ENCODE measurements at regions not wholly inside any gene's neighbourhood (a gene's known extent, or its start where the extent isn't known, plus 50 kb on each side); places are given as distances from the start of the nearest gene placed in this dataset.

DNA sequence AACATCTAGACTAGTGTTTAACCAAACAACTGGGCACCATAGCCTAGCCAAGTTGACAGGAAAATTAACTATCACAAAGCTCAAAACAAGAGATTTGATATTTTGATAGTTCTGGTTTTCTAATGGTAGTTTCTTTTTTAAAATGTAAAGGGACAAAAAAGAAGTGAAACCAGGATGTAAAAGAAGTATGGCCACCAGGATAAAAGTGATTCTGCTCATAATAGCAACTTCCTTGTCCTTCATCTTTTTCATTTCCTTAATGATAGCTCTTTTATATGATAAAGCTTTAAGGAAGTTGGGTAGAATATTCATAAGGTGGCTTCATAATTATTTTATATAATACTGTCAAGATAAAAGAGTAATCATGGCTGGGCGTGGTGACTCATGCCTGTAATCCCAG, 139.1 kb downstream of the BASP1 start:
- no peaks in the 10 kb centered on the region for H3K27me3 ChIP-seq (ENCODE audit: control insufficient read depth, insufficient read depth, low read length)
- H3K4me3 Mint-ChIP-seq = no peak overlapping the region
- no peak for DNase-seq
- H3K27ac Mint-ChIP-seq = no peak overlapping the region
- H3K36me3 Mint-ChIP-seq = no peaks in the 10 kb centered on the region
- H3K4me1 Mint-ChIP-seq = no peaks in the 10 kb centered on the region
- no peaks in the 10 kb centered on the region for H3K4me1 ChIP-seq (ENCODE audit: control insufficient read depth, insufficient read depth, low read length)
- intact Hi-C loops (cut with micrococcal nuclease) = no loop called here
- no peaks in the 10 kb centered on the region for H3K36me3 ChIP-seq (ENCODE audit: control insufficient read depth, insufficient read depth, low read length)
- ATAC-seq = no peak
- 100% methylated on average over 1 of the region's 1 CpG for WGBS (ENCODE audit: insufficient coverage)
- peaks cover 7 to 8% of the 10 kb centered on the region in 2 donors for H3K9me3 Mint-ChIP-seq
- H3K9me3 ChIP-seq (ENCODE audit: control insufficient read depth, insufficient read depth, low read length) = peaks cover 3% of the 10 kb centered on the region
- TF ChIP-seq, protein P1, sequence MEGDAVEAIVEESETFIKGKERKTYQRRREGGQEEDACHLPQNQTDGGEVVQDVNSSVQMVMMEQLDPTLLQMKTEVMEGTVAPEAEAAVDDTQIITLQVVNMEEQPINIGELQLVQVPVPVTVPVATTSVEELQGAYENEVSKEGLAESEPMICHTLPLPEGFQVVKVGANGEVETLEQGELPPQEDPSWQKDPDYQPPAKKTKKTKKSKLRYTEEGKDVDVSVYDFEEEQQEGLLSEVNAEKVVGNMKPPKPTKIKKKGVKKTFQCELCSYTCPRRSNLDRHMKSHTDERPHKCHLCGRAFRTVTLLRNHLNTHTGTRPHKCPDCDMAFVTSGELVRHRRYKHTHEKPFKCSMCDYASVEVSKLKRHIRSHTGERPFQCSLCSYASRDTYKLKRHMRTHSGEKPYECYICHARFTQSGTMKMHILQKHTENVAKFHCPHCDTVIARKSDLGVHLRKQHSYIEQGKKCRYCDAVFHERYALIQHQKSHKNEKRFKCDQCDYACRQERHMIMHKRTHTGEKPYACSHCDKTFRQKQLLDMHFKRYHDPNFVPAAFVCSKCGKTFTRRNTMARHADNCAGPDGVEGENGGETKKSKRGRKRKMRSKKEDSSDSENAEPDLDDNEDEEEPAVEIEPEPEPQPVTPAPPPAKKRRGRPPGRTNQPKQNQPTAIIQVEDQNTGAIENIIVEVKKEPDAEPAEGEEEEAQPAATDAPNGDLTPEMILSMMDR (IDR thresholded peaks at IDR 0.05) = no peak
- H3K27me3 Mint-ChIP-seq (ENCODE audit: low read depth in 2 of 2) = no peaks in the 10 kb centered on the region
- no peak overlapping the region for H3K4me3 ChIP-seq (ENCODE audit: low read length)
- no peak overlapping the region for H3K27ac ChIP-seq (ENCODE audit: low read length)

DNA sequence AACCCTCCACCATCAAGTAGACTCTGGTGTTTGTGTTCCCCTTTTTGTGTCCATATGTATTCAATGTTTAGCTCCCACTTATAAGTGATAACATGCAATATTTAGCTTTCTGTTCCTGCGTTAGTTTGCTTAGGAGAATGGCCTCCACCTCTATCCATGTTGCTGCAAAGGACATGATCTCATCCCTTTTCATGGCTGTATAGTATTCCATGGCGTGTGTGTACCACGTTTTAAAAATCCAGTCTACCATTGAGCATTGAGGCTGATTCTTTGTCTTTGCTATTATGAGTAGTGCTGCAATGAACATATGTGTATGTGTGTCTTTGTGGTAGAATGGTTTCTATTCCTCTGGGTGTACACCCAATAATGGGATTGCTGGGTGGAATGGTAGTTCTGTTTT, 140.1 kb downstream of the BASP1 start:
- no peaks in the 10 kb centered on the region for H3K4me1 ChIP-seq (ENCODE audit: control insufficient read depth, insufficient read depth, low read length)
- no peaks in the 10 kb centered on the region for H3K27me3 Mint-ChIP-seq (ENCODE audit: low read depth in 2 of 2)
- peaks cover 3% of the 10 kb centered on the region for H3K36me3 Mint-ChIP-seq
- H3K27ac Mint-ChIP-seq = no peak overlapping the region
- intact Hi-C loops (cut with micrococcal nuclease) = no loop called here
- TF ChIP-seq, protein P1 (IDR thresholded peaks at IDR 0.05) = no peak
- H3K4me3 Mint-ChIP-seq = no peak overlapping the region
- H3K36me3 ChIP-seq (ENCODE audit: control insufficient read depth, insufficient read depth, low read length) = no peaks in the 10 kb centered on the region
- no peak overlapping the region for H3K4me3 ChIP-seq (ENCODE audit: low read length)
- H3K27me3 ChIP-seq (ENCODE audit: control insufficient read depth, insufficient read depth, low read length) = no peaks in the 10 kb centered on the region
- H3K4me1 Mint-ChIP-seq = no peaks in the 10 kb centered on the region
- WGBS (ENCODE audit: insufficient coverage) = 83% methylated on average over 3 of the region's 3 CpGs
- DNase-seq (no peak), ATAC-seq (no peak)
- H3K9me3 Mint-ChIP-seq = peaks cover 7 to 9% of the 10 kb centered on the region in 2 donors
- H3K27ac ChIP-seq (ENCODE audit: low read length) = no peak overlapping the region
- peaks cover 3% of the 10 kb centered on the region for H3K9me3 ChIP-seq (ENCODE audit: control insufficient read depth, insufficient read depth, low read length)

DNA sequence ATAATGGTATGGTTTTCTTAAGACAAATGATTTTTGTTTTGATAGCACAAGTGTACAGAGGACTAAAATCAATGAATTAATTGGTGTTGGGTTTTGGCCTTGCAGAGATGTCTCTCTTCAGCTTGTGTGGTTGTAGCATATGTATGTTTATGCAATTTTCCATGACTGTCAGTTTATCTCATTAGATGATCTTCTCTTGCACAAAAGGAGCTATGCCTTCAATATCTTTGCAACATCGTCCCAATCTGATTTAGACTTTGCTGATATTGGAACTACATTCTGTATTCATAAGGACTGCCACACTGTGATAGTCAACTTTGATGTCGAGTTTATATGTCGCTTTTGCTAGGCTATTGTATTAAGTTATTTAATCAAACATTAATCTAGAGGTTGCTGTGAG, 140.0 kb upstream of the TAF11L2 start:
- H3K36me3 Mint-ChIP-seq = peaks cover 6% of the 10 kb centered on the region

More for the DNA sequence above, 140.0 kb upstream of the TAF11L2 start:
- Histone ChIP-seq H3K27ac (ENCODE audit: low read length) (no peak overlapping the region), H3K36me3 (ENCODE audit: control insufficient read depth, insufficient read depth, low read length) (no peaks in the 10 kb centered on the region), H3K9me3 (ENCODE audit: control insufficient read depth, insufficient read depth, low read length) (peaks cover 3% of the 10 kb centered on the region), H3K27me3 (ENCODE audit: control insufficient read depth, insufficient read depth, low read length) (no peaks in the 10 kb centered on the region), H3K4me3 (ENCODE audit: low read length) (no peak overlapping the region), H3K4me1 (ENCODE audit: control insufficient read depth, insufficient read depth, low read length) (no peaks in the 10 kb centered on the region)
- Mint-ChIP-seq H3K27me3 (ENCODE audit: low read depth in 2 of 2) (no peaks in the 10 kb centered on the region), H3K4me1 (no peaks in the 10 kb centered on the region), H3K4me3 (no peak overlapping the region), H3K9me3 (peaks cover 10 to 11% of the 10 kb centered on the region in 2 donors), H3K27ac (no peak overlapping the region)
- no peak for DNase-seq
- no peak for ATAC-seq
- intact Hi-C loops (cut with micrococcal nuclease) = no loop called here
- TF ChIP-seq, protein P1 (IDR thresholded peaks at IDR 0.05) = no peak
- WGBS (ENCODE audit: insufficient coverage) = 94% methylated on average over 1 of the region's 3 CpGs
